ENCODE measurements at regions not wholly inside any gene's neighbourhood (a gene's known extent, or its start where the extent isn't known, plus 50 kb on each side); places are given as distances from the start of the nearest gene placed in this dataset.

- Mint-ChIP-seq H3K27ac (ENCODE audit: unreplicated experiment) (no peak overlapping the region), H3K27me3 (ENCODE audit: low read depth) (no peaks in the 10 kb centered on the region), H3K4me3 (ENCODE audit: unreplicated experiment) (no peak overlapping the region), H3K4me1 (ENCODE audit: low read depth) (no peaks in the 10 kb centered on the region), H3K9me3 (ENCODE audit: low read depth) (no peaks in the 10 kb centered on the region), H3K36me3 (ENCODE audit: low read depth) (no peaks in the 10 kb centered on the region)
- DNase-seq (ENCODE audit: low spot score) = no peak
- TF ChIP-seq CTCF (IDR thresholded peaks at IDR 0.05) = no peak
Measured at GRCh38 chr1:238139713-238140112, 249.0 kb upstream of the ZP4 start.

DNA sequence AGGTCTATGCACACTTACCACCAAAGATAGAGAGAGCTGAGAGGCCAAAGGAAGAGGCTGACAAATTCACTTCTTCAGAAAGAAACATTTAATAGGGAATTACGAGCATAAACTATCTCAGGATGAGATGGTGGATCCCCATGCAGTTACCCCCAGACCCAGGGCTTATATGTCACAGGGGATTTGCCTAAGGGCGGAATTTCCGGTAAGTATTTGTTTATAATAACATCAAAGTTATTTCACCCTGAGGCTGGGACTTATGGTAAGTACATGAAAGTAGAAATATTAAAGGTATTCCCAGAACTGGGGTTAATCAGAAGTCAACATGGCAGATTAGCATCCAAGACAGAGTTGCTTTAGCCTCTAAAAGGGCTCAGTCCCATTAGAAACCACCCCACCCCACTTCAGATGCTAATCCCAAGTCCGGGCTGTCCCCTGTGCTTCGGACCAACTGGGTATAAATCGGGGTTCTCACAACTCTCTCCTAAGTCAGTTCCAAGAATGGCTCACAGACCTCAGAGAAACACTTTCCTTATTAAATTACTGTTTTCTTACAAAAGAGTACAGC lies 247.4 kb upstream of the ZP4 start:
- no peaks in the 10 kb centered on the region for H3K27me3 Mint-ChIP-seq (ENCODE audit: low read depth)
- H3K27ac Mint-ChIP-seq (ENCODE audit: unreplicated experiment) = no peak overlapping the region
- no peak for TF ChIP-seq CTCF (IDR thresholded peaks at IDR 0.05)
- H3K36me3 Mint-ChIP-seq (ENCODE audit: low read depth) = no peaks in the 10 kb centered on the region
- H3K4me3 Mint-ChIP-seq (ENCODE audit: unreplicated experiment) = no peak overlapping the region
- no peak for DNase-seq (ENCODE audit: low spot score)
- no peaks in the 10 kb centered on the region for H3K4me1 Mint-ChIP-seq (ENCODE audit: low read depth)
- no peaks in the 10 kb centered on the region for H3K9me3 Mint-ChIP-seq (ENCODE audit: low read depth)

DNA sequence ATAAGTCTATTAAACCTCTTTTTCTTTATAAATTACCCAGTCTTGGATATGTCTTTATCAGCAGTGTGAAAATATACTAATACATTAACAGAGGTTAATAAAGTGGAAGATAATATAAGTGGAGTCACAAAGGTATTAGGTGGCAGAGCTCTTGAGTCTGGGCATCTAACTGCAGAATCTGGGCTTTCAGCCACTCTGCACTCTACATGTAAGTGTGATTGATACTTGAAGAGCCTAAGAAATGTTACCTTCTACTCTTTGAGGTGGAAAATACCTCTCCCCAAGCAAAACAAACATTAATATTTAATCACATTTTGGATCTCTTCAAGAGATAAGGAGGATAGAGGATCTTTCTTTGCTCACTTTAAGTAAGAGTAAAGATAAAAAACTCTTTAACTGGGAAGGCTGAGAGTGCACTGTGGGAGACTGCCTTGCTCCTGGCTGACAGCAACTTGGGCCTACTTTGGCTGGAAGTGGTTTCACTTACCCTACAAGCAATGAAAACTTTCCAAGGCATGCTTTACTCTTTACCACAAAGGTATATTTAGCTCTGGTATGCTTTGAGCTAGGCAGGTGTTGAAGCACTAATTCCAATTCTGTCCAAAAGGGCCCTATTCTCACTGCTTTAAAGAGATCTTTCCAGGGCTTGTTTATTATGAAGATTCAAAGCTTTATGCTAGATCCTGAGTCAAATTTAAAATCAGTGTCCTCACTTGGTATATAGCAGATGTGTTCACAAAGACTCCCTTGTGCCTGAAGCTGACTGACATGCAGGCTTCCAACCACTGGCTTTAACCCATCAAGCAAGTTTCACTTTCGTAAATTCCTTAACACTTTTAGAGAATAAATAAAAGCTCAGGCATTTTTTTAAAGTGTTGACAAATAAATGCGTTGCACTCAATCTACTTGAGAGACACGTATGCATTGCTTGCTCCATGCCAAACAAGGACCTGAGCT lies 245.3 kb upstream of the ZP4 start:
- no peak for DNase-seq (ENCODE audit: low spot score)
- TF ChIP-seq CTCF (IDR thresholded peaks at IDR 0.05) = no peak
- Mint-ChIP-seq H3K9me3 (ENCODE audit: low read depth) (peaks cover 4% of the 10 kb centered on the region), H3K27me3 (ENCODE audit: low read depth) (no peaks in the 10 kb centered on the region), H3K36me3 (ENCODE audit: low read depth) (no peaks in the 10 kb centered on the region), H3K27ac (ENCODE audit: unreplicated experiment) (no peak overlapping the region), H3K4me1 (ENCODE audit: low read depth) (no peaks in the 10 kb centered on the region), H3K4me3 (ENCODE audit: unreplicated experiment) (no peak overlapping the region)

- Mint-ChIP-seq H3K27me3 (ENCODE audit: low read depth) (no peaks in the 10 kb centered on the region), H3K4me1 (ENCODE audit: low read depth) (no peaks in the 10 kb centered on the region), H3K4me3 (ENCODE audit: unreplicated experiment) (no peak overlapping the region), H3K27ac (ENCODE audit: unreplicated experiment) (no peak overlapping the region), H3K36me3 (ENCODE audit: low read depth) (no peaks in the 10 kb centered on the region), H3K9me3 (ENCODE audit: low read depth) (peaks cover 4% of the 10 kb centered on the region)
- DNase-seq (ENCODE audit: low spot score) = no peak
- no peak for TF ChIP-seq CTCF (IDR thresholded peaks at IDR 0.05)
Measured at GRCh38 chr1:238129677-238130076, 239.0 kb upstream of the ZP4 start.

GRCh38 chr1:238123201-238123600 lies 232.5 kb upstream of the ZP4 start:
- no peaks in the 10 kb centered on the region for H3K4me1 Mint-ChIP-seq (ENCODE audit: low read depth)
- no peaks in the 10 kb centered on the region for H3K9me3 Mint-ChIP-seq (ENCODE audit: low read depth)

More at GRCh38 chr1:238123201-238123600, 232.5 kb upstream of the ZP4 start:
- no peak for TF ChIP-seq CTCF (IDR thresholded peaks at IDR 0.05)
- Mint-ChIP-seq H3K4me3 (ENCODE audit: unreplicated experiment) (no peak overlapping the region), H3K27ac (ENCODE audit: unreplicated experiment) (no peak overlapping the region), H3K27me3 (ENCODE audit: low read depth) (peaks cover 2% of the 10 kb centered on the region), H3K36me3 (ENCODE audit: low read depth) (no peaks in the 10 kb centered on the region)
- DNase-seq (ENCODE audit: low spot score) = no peak

Measured in chondrocyte (in vitro differentiated cells).